T-cell (primary cell): ENCODE measurements at regions not wholly inside any gene's neighbourhood (a gene's known extent, or its start where the extent isn't known, plus 50 kb on each side); places are given as distances from the start of the nearest gene placed in this dataset.
A peak's percentile ranks its signal among the peaks of the same experiment; 100 is the strongest.

Source experiments
- ATAC-seq, 4 experiments: fragments of 200-7000 bp in 3 of 4; fragments of 150-1000 bp in 1 of 4; cut with Tn5 transposase; replicated peaks in 1 of 4; 1 replicate in 3 of 4; 2 replicates in 1 of 4; pipeline ENCODE4 v1.10.0; 2021; ENCODE audit warnings: moderate library complexity in 3 of 4, mild to moderate bottlenecking in 2 of 4, moderate number of reproducible peaks in 1 of 4
- CTCF ChIA-PET, 2 donors: fragments of 300-600 bp; sonication (Branson Sonifier 250); formaldehyde crosslinking; loops; one replicate each; lab custom pipeline; 2022; ENCODE audit warnings: antibody characterized with exemption in 2 of 2; lab: Charles Lee
- POLR2A ChIA-PET, 2 donors: fragments of 300-600 bp; sonication (Branson Sonifier 250); formaldehyde crosslinking; loops; one replicate each; lab custom pipeline; 2022; ENCODE audit warnings: antibody characterized with exemption in 2 of 2; lab: Charles Lee
- DNase-seq, 35 experiments: peaks; one replicate each; pipeline versions ENCODE4 v3.0.0 to v3.0.0-alpha.2; 2013 to 2023
- H3K27ac ChIP-seq: one replicate; pipeline ENCODE4 v1.5.1; 2013; ENCODE audit warnings: low read length
- H3K27me3 ChIP-seq, 2 experiments: replicated peaks in 1 of 2; 1 replicate in 1 of 2; 2 replicates in 1 of 2; pipeline versions ENCODE4 v1.6.1 to v1.7.0; 2013; ENCODE audit warnings: low read length in 1 of 2, mixed read lengths in 1 of 2; ENCODE audit not compliant: control insufficient read depth in 2 of 2, insufficient read depth in 2 of 2; ENCODE audit errors: extremely low read depth in 1 of 2
- H3K36me3 ChIP-seq, 2 donors: 1 replicate in 1 of 2; 2 replicates in 1 of 2; pipeline versions ENCODE4 v1.6.1 to v1.7.0; 2013; ENCODE audit warnings: low read length in 1 of 2; ENCODE audit not compliant: control insufficient read depth in 2 of 2, insufficient read depth in 1 of 2; ENCODE audit errors: extremely low read depth in 1 of 2
- H3K4me1 ChIP-seq, 2 experiments: 1 replicate in 1 of 2; 2 replicates in 1 of 2; pipeline versions ENCODE4 v1.6.1 to v1.7.0; 2013; ENCODE audit warnings: low read length in 2 of 2, mixed read lengths in 1 of 2; ENCODE audit not compliant: insufficient read depth in 2 of 2, control insufficient read depth in 1 of 2; ENCODE audit errors: extremely low read depth in 1 of 2
- H3K4me3 ChIP-seq, 2 donors: 1 replicate in 1 of 2; 2 replicates in 1 of 2; pipeline versions ENCODE4 v1.5.1 to v1.7.0; 2013; ENCODE audit warnings: mild to moderate bottlenecking in 2 of 2, low read length in 1 of 2, moderate library complexity in 1 of 2; ENCODE audit not compliant: control insufficient read depth in 1 of 2; ENCODE audit errors: extremely low read depth in 1 of 2
- H3K9me3 ChIP-seq: 2 replicates; pipeline ENCODE4 v1.7.0; 2013
- H3K27ac Mint-ChIP-seq, 2 donors: one replicate each; pipeline ENCODE4 v1.8.0; 2020 to 2021; ENCODE audit warnings: mild to moderate bottlenecking in 2 of 2, mixed read lengths in 2 of 2
- H3K27me3 Mint-ChIP-seq, 2 donors: one replicate each; pipeline ENCODE4 v1.8.0; 2021 to 2022; ENCODE audit warnings: mixed read lengths in 2 of 2
- H3K36me3 Mint-ChIP-seq: one replicate; pipeline ENCODE4 v1.8.0; 2021; ENCODE audit warnings: mixed read lengths
- H3K4me1 Mint-ChIP-seq, 3 donors: one replicate each; pipeline ENCODE4 v1.8.0; 2020 to 2022; ENCODE audit warnings: mixed read lengths in 3 of 3, mild to moderate bottlenecking in 1 of 3
- H3K4me3 Mint-ChIP-seq, 3 donors: one replicate each; pipeline ENCODE4 v1.8.0; 2020 to 2022; ENCODE audit warnings: mild to moderate bottlenecking in 3 of 3, mixed read lengths in 3 of 3, moderate library complexity in 3 of 3
- H3K9me3 Mint-ChIP-seq, 3 donors: one replicate each; pipeline ENCODE4 v1.8.0; 2020 to 2022; ENCODE audit warnings: mixed read lengths in 3 of 3
- WGBS: methylation state at CpG from one replicate; pipeline ENCODE4 v1.1.5; 2013; ENCODE audit warnings: missing lambda C conversion rate; ENCODE audit not compliant: insufficient coverage; 5-methylcytosine and 5-hydroxymethylcytosine counted together

DNA sequence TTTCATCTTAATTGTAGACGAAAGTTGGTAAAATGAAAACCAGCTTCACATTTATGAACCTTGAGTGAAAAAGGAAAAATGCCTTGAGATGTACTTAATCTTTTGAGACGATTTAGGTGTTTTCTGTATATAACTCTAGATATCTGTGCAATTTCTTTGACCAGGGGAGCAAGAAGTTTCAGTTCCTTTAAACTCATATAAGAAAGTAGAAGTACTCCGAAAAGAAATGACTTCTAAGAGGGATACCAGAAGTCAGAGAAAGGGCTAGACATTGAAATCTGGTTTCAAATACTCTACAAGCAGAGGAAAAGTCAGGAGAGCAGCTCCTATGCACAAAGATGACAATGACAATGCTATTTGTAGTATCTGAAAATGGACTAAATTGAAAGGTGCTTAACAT lies 303.7 kb downstream of the BAMBI start:
- Mint-ChIP-seq H3K27ac (no peak overlapping the region), H3K27me3 (peaks cover 0 to 5% of the 10 kb centered on the region in 2 donors), H3K36me3 (no peaks in the 10 kb centered on the region), H3K4me1 (no peaks in the 10 kb centered on the region), H3K4me3 (no peak overlapping the region), H3K9me3 (peaks cover 0 to 5% (median 0%) of the 10 kb centered on the region in 3 donors)
- H3K36me3 ChIP-seq = no peaks in the 10 kb centered on the region
- H3K27ac ChIP-seq = no peak overlapping the region
- DNase-seq (no peak), ATAC-seq (no peak)
- ChIA-PET CTCF (no interaction called here), POLR2A (no interaction called here)
- no peak overlapping the region for H3K4me3 ChIP-seq
- H3K4me1 ChIP-seq = no peaks in the 10 kb centered on the region
- WGBS = no CpG with 5 or more reads among the region's 3 CpGs
- no peaks in the 10 kb centered on the region for H3K27me3 ChIP-seq
- H3K9me3 ChIP-seq = no peaks in the 10 kb centered on the region

DNA sequence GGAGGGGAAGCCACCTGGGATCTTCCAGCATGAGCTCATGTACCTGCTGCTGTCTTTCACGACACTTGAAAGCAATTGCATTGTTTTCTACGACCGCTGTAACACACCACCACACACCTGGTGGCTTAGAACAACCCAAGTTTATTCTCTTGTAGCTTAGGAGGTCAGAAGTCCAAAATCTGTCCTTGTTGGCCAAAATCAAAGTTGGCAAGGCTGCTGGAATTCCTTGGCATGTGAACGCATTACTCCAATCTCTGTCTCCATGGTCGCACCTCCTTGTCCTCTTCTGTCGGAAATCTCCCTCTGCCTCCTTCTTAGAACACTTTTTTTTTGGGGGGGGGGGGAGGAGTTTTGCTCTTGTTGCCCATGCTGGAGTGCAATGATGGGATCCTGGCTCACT lies 305.7 kb downstream of the BAMBI start:
- Histone ChIP-seq H3K27me3 (peaks cover 0 to under 1% of the 10 kb centered on the region in 2 experiments), H3K27ac (no peak overlapping the region), H3K4me1 (no peaks in the 10 kb centered on the region), H3K4me3 (no peak overlapping the region), H3K36me3 (no peaks in the 10 kb centered on the region), H3K9me3 (no peaks in the 10 kb centered on the region)
- ChIA-PET CTCF (no interaction called here), POLR2A (no interaction called here)
- DNase-seq (no peak), ATAC-seq (no peak)
- Mint-ChIP-seq H3K27ac (no peak overlapping the region), H3K9me3 (no peaks in the 10 kb centered on the region), H3K36me3 (no peaks in the 10 kb centered on the region), H3K4me1 (no peaks in the 10 kb centered on the region), H3K27me3 (peaks cover 0 to 5% of the 10 kb centered on the region in 2 donors), H3K4me3 (no peak overlapping the region)
- 100% methylated on average over 2 of the region's 6 CpGs for WGBS

DNA sequence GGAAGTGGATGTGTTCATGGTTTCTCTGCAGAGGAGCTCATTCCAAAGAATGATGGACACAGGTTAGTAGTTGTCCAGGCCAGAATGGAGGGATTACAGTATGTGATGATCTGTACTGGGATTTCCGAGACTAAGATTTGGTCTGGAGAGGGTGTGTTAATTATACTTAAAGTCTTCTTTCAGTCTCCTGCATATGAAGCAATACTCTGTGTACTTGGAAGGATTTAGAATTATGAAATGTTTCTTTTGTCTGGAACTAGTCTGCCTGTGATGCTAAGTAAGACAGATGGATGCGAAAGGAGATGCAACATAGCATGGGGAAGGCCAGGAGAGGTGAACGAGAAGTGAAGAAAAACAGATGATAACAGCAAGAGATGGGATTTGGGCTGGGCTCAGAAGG lies 305.1 kb upstream of the LYZL1 start:
- H3K27ac ChIP-seq = no peak overlapping the region
- Mint-ChIP-seq H3K9me3 (no peaks in the 10 kb centered on the region), H3K4me3 (no peak overlapping the region), H3K4me1 (no peaks in the 10 kb centered on the region), H3K27ac (no peak overlapping the region), H3K27me3 (peaks cover 3 to 5% of the 10 kb centered on the region in 2 donors), H3K36me3 (no peaks in the 10 kb centered on the region)
- no peak for ATAC-seq
- CTCF ChIA-PET = no interaction called here
- WGBS = no CpG with 5 or more reads among the region's 3 CpGs
- no peaks in the 10 kb centered on the region for H3K9me3 ChIP-seq
- peaks cover 0 to 2% of the 10 kb centered on the region in 2 experiments for H3K27me3 ChIP-seq
- H3K4me1 ChIP-seq = no peaks in the 10 kb centered on the region
- POLR2A ChIA-PET = no interaction called here
- DNase-seq = no peak
- no peak overlapping the region for H3K4me3 ChIP-seq
- H3K36me3 ChIP-seq = no peaks in the 10 kb centered on the region

- Histone ChIP-seq H3K9me3 (no peaks in the 10 kb centered on the region), H3K27me3 (peaks cover 0 to 2% of the 10 kb centered on the region in 2 experiments), H3K36me3 (no peaks in the 10 kb centered on the region), H3K4me3 (no peak overlapping the region), H3K4me1 (no peaks in the 10 kb centered on the region), H3K27ac (no peak overlapping the region)
- ChIA-PET CTCF (no interaction called here), POLR2A (no interaction called here)
- Mint-ChIP-seq H3K36me3 (no peaks in the 10 kb centered on the region), H3K27me3 (peaks cover 5 to 7% of the 10 kb centered on the region in 2 donors), H3K27ac (no peak overlapping the region), H3K4me3 (no peak overlapping the region), H3K9me3 (no peaks in the 10 kb centered on the region), H3K4me1 (no peaks in the 10 kb centered on the region)
- WGBS = 0% methylated on average over 5 of the region's 6 CpGs
- DNase-seq = peak in 1 of 35 experiments; percentile 5
- ATAC-seq = peak in 1 of 4 experiments; percentile 34
Measured at GRCh38 chr10:28984431-28984830, 304.4 kb upstream of the LYZL1 start.

DNA sequence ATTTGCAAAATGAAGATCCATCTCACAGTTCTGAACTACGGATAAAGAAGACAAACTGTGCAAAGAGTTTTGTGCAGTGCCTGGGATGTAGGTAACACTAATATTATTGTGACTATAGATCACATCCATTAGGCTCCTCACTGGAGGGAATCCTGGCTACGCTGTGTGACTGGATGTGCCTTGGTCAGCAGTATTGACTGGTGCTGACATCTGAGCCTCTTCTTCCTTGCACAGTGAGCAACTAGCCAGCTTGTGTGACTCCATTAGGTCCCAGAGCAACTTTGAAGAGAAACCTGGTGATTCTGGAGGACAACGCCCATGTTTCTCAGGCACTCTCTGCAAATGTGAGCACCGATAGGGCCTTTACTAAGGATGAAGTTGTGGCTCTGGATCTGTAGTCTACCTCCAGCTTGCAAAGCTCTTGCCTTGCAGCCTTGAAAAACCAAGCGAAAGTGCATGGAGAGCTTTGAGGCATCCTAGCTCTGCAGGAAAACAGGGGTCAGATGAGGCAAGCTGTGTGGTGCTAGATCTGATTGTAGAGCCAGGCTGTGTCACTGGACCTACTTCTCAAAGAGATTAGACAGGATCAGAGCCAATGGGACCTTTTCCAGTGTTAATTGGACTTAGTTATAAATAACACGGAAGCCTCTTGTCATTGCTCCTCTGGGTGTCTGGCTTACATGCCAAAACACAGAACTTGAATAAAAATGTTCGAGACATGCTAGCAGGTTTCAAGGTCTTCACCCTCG lies 303.6 kb upstream of the LYZL1 start:
- Histone ChIP-seq H3K4me1 (no peaks in the 10 kb centered on the region), H3K36me3 (no peaks in the 10 kb centered on the region), H3K27ac (no peak overlapping the region), H3K27me3 (peaks cover 0 to 2% of the 10 kb centered on the region in 2 experiments), H3K9me3 (no peaks in the 10 kb centered on the region), H3K4me3 (no peak overlapping the region)
- H3K4me1 Mint-ChIP-seq = no peaks in the 10 kb centered on the region
- no peaks in the 10 kb centered on the region for H3K9me3 Mint-ChIP-seq
- DNase-seq (no peak), ATAC-seq (no peak)
- no peak overlapping the region for H3K27ac Mint-ChIP-seq
- peaks cover 5 to 8% of the 10 kb centered on the region in 2 donors for H3K27me3 Mint-ChIP-seq
- no peak overlapping the region for H3K4me3 Mint-ChIP-seq
- ChIA-PET CTCF (no interaction called here), POLR2A (no interaction called here)
- no peaks in the 10 kb centered on the region for H3K36me3 Mint-ChIP-seq
- 100% methylated on average over 4 of the region's 8 CpGs for WGBS

DNA sequence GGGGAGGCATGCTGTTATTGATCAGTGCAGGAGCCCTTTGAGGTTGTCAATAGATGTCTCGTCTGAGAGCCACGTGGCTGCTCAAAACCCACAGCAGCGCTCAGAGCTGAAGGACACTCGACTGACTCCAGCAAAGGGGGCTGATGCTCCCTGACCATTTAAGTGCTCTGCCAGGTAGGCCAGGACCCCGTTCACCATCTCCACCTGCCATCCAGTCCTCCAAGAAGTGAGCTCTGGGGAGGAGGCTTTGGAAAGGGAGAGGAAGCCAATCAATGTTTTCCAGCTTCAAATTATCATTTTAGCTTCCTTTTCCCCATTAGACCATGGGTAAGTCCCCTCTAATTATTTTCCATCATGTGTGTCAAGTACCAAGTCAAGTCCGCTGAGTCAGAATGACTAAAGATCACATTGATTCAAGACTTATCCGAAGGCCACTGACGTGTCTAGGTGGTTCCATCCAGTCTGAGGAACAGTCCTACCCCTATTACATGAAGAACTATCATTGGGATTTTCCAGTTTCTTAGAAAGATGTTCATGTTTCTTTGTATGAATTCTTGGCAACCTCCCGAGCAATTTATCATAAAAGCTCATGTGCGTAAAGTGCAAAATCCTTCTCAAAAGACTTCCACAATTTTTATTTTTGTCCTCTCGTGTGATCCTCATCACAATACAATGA lies 302.6 kb upstream of the LYZL1 start:
- Mint-ChIP-seq H3K27ac (no peak overlapping the region), H3K36me3 (no peaks in the 10 kb centered on the region), H3K4me1 (no peaks in the 10 kb centered on the region), H3K4me3 (no peak overlapping the region), H3K27me3 (peaks cover 5 to 8% of the 10 kb centered on the region in 2 donors), H3K9me3 (no peaks in the 10 kb centered on the region)
- Histone ChIP-seq H3K4me3 (no peak overlapping the region), H3K36me3 (no peaks in the 10 kb centered on the region), H3K27ac (no peak overlapping the region), H3K9me3 (no peaks in the 10 kb centered on the region), H3K4me1 (no peaks in the 10 kb centered on the region), H3K27me3 (peaks cover 0 to 3% of the 10 kb centered on the region in 2 experiments)
- ATAC-seq (no peak), DNase-seq (no peak)
- ChIA-PET CTCF (interaction anchor here (0.6 to 0.7 kb wide), 2 partner anchors 10 to 323 kb away, joined by 3 to 4 read pairs; no protein-coding TSS in a partner anchor), POLR2A (interaction anchor here in 1 of 2 donors (0.6 kb wide), 1 partner anchor 119 kb away, joined by 7 read pairs; no protein-coding TSS in a partner anchor)
- WGBS = 96% methylated on average over 3 of the region's 11 CpGs
